ENCODE measurements at regions not wholly inside any gene's neighbourhood (a gene's known extent, or its start where the extent isn't known, plus 50 kb on each side); places are given as distances from the start of the nearest gene placed in this dataset.
"Not testable (repeated sequence)": the region's sequence is repeated elsewhere in the genome, so short reads cannot be mapped to it uniquely, and the experiment has no call there.

DNA sequence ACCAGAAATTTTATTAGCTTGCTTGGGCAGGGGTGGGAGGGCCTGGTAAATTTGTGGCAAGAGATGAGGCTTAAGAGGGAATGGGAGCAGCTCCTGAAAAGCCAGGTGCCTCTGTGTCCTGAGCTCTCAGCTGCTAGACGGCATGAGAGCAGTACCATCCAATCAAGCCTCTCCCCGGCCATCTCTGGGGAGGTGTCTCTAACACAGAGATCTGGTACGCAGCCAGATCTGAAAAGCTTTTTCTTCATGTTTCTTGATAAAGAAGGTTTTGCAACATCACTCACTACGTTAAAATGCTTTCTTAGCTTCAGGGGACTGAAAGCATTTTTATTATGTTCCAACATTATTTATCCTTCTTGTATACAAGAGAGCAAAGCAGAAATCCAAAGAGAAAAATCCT, 488.2 kb downstream of the RBFOX1 start:
- no peak for TF ChIP-seq ZFX (IDR thresholded peaks at IDR 0.05)
- no peak overlapping the region for H3K27ac ChIP-seq

GRCh38 chr16:7805686-7806396, 473.2 kb downstream of the RBFOX1 start:
- TF ChIP-seq, protein P1, sequence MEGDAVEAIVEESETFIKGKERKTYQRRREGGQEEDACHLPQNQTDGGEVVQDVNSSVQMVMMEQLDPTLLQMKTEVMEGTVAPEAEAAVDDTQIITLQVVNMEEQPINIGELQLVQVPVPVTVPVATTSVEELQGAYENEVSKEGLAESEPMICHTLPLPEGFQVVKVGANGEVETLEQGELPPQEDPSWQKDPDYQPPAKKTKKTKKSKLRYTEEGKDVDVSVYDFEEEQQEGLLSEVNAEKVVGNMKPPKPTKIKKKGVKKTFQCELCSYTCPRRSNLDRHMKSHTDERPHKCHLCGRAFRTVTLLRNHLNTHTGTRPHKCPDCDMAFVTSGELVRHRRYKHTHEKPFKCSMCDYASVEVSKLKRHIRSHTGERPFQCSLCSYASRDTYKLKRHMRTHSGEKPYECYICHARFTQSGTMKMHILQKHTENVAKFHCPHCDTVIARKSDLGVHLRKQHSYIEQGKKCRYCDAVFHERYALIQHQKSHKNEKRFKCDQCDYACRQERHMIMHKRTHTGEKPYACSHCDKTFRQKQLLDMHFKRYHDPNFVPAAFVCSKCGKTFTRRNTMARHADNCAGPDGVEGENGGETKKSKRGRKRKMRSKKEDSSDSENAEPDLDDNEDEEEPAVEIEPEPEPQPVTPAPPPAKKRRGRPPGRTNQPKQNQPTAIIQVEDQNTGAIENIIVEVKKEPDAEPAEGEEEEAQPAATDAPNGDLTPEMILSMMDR (conservative IDR thresholded peaks at IDR 0.05), result no peak; the same call in 1 of the 2 replicates

DNA sequence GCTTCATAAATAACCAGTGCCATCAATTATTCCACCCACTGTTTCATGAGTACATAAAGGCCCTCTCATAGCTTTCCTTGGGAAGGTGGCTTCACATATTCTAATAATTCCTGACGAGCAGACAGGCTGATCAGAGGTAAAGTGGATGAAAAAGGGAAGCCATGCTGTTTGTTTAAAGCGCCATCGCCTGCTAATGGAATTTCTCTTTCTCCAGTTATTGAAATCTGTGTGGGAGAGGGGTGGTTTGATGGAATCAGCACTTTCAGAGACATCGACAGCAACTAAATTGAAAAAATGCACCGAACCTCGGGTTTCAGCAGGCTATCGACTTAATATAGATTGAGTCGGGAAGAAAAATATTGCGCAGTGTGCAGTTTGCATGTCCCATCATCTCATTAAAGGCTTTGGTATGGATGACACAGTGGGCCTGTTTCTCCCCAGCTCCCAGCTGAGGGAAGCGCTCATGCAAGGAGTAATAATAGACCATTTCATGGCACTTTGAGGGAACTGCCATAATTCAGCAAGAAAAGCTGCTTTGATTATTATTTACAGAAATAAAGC, 472.1 kb downstream of the RBFOX1 start:
- TF ChIP-seq ZFX (IDR thresholded peaks at IDR 0.05), result no peak
- TF ChIP-seq, protein P1 (conservative IDR thresholded peaks at IDR 0.05), result no peak

More at GRCh38 chr16:7805686-7806396, 473.2 kb downstream of the RBFOX1 start:
- no peak overlapping the region for H3K27ac ChIP-seq

GRCh38 chr16:7792346-7792745, 459.7 kb downstream of the RBFOX1 start:
- no peak for TF ChIP-seq ZFX (IDR thresholded peaks at IDR 0.05)
- TF ChIP-seq, protein P1 (conservative IDR thresholded peaks at IDR 0.05), result no peak

More for the DNA sequence above, 472.1 kb downstream of the RBFOX1 start:
- no peak overlapping the region for H3K27ac ChIP-seq

GRCh38 chr16:7791028-7791590, 458.5 kb downstream of the RBFOX1 start:
- no peak overlapping the region for H3K27ac ChIP-seq
- TF ChIP-seq ZFX (IDR thresholded peaks at IDR 0.05), result no peak
- TF ChIP-seq, protein P1 (conservative IDR thresholded peaks at IDR 0.05), result no peak

More at GRCh38 chr16:7792346-7792745, 459.7 kb downstream of the RBFOX1 start:
- no peak overlapping the region for H3K27ac ChIP-seq

GRCh38 chr16:7775072-7775488, 442.4 kb downstream of the RBFOX1 start:
- TF ChIP-seq, protein P1 (conservative IDR thresholded peaks at IDR 0.05), result no peak
- TF ChIP-seq ZFX (IDR thresholded peaks at IDR 0.05), result no peak
- no peak overlapping the region for H3K27ac ChIP-seq

DNA sequence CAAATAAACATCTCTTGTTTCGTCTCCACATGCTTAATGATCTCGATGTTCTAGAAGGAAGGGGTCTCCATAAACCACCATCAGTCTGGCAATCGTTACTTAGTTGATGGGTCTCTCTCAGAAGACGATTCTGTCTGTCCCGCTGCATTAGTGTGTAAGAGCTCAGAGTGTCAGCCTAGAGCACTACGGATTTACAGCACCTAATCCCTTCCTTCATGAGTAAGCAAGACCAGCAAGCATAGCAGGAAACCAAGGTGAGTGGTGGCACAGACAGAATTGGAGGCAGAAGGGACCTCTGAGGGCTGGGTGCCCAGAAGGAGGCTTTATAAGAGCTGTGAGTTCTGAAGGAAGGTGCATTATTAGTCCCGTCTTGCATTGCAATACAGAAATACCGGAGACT, 440.1 kb downstream of the RBFOX1 start:
- TF ChIP-seq ZFX (IDR thresholded peaks at IDR 0.05), result no peak
- TF ChIP-seq, protein P1 (conservative IDR thresholded peaks at IDR 0.05), result no peak
- no peak overlapping the region for H3K27ac ChIP-seq

DNA sequence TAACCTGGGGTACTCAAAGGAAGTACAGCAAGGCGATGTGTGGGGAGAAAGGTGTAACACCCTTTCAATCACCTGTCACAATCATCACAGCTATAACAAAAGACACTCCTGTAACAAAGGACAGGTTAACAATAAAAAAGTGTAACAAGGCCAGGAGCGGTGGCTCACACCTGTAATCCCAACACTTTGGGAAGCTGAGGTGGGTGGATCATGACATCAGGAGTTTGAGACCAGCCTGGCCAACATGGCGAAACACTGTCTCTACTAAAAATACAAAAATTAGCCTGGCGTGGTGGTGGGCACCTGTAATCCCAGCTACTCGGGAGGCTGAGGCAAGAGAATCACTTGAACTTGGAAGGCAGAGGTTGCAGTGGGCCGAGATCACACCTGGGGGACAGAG, 436.4 kb downstream of the RBFOX1 start:
- H3K27ac ChIP-seq, result not testable (repeated sequence)

Measured in C4-2B (cell line).